ENCODE measurements at regions not wholly inside any gene's neighbourhood (a gene's known extent, or its start where the extent isn't known, plus 50 kb on each side); places are given as distances from the start of the nearest gene placed in this dataset.

DNA sequence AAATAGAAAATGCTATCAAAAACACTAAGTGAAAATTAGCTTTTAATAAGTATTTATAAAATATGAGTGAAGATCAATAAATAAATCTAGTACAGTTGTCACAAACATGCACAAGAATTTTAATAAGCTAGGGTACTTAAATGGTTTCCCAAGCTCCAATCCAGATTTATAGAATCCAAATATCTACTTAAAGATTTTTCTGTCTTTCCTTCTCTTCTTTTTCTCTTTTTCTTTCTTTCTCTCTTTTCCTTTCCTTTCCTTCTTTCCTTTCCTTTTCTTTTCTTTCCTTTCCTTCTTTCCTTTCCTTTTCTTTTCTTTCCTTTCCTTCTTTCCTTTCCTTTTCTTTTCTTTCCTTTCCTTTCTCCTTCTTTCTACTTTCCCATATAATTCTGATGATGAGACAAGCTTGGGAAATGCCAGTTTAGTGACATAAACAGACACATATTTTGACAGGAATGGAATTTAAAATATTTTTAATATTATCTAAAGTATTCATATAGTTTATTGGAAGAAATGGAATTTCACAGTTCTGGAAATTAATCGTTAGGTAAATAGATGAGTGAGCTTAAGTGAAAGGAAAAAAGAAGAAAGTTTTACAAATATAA lies 832.8 kb downstream of the NR2F1-AS1 start:
- DNase-seq (ENCODE audit: low read depth): no peak
- in situ Hi-C loops (cut with HindIII; ENCODE audit: low sequenced_read_pairs): no loop called here
- no peak overlapping the region for H3K4me3 ChIP-seq (ENCODE audit: low read depth, low read length)
- TF ChIP-seq, protein P1, sequence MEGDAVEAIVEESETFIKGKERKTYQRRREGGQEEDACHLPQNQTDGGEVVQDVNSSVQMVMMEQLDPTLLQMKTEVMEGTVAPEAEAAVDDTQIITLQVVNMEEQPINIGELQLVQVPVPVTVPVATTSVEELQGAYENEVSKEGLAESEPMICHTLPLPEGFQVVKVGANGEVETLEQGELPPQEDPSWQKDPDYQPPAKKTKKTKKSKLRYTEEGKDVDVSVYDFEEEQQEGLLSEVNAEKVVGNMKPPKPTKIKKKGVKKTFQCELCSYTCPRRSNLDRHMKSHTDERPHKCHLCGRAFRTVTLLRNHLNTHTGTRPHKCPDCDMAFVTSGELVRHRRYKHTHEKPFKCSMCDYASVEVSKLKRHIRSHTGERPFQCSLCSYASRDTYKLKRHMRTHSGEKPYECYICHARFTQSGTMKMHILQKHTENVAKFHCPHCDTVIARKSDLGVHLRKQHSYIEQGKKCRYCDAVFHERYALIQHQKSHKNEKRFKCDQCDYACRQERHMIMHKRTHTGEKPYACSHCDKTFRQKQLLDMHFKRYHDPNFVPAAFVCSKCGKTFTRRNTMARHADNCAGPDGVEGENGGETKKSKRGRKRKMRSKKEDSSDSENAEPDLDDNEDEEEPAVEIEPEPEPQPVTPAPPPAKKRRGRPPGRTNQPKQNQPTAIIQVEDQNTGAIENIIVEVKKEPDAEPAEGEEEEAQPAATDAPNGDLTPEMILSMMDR (IDR thresholded peaks at IDR 0.05; ENCODE audit: low read depth, low read length, missing control alignments): no peak

DNA sequence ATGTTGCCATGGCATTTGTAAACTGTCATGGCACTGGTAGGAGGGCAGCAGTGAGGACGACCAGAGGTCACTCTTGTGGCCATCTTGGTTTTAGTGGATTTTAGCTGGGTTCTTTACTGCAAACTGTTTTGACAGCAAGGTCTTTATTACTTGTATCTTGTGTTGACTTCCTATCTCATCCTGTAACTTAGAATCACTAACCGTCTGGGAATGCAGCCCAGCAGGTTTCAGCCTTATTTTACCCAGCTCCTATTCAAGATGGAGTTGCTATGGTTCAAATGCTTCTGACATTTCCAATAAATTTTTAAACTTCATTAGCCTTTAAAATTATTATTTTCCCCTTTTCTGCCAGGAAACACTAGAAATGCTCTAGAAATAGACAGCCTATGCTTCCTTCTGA lies 839.1 kb downstream of the NR2F1-AS1 start:
- H3K4me3 ChIP-seq (ENCODE audit: low read depth, low read length): no peak overlapping the region
- TF ChIP-seq, protein P1 (IDR thresholded peaks at IDR 0.05; ENCODE audit: low read depth, low read length, missing control alignments): no peak
- in situ Hi-C loops (cut with HindIII; ENCODE audit: low sequenced_read_pairs): no loop called here
- DNase-seq (ENCODE audit: low read depth): no peak

DNA sequence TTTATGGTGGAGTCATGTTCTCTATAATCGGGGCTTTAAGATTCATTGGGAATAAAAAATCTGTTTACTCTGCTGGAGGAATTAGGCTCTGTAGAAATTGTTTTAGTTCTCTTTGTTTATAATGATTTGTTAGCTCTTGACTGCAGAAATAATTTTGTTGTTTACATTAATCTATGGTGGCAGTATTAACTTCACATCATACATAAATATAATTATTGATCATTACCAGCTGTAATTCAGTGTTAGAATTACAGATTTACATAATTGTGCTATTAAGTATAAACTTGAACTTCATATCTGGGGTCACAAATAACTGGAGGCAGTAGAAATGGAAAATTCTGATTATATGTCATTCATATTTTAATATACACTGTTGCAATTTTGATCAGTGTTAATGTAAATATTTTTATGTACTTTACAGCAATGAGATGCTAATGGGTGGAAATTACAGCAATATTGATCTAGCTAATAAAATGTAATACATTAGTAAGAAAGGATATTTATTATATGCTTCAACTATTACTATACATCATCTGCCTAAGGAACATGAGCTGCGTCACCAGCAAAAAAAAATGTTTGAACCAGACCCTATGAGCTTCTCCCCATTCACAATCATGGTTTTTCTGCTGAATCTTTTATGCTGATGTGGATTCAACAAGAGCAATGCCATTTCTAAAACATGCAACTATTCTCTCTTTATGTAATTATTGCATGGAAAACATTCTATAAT lies 846.6 kb downstream of the NR2F1-AS1 start:
- in situ Hi-C loops (cut with HindIII; ENCODE audit: low sequenced_read_pairs): no loop called here

DNA sequence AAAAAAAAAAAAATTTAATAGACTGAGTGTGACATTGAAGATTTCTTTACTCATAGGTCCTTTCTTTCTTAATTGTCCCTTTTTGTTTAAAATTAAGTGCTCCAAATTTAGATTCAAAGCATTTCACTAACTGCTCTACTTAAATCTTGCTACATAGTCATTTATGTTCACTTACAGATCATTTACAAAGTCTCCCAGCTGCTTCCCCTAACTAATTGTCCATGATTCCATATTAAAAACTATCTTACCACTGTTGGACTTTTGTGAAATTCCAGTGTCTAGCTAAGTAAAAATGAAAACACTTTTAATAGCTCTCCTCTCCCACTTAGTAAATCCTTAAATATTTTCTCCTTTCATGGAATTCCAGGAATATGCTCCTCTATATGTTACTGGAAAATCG lies 850.5 kb downstream of the NR2F1-AS1 start:
- TF ChIP-seq, protein P1 (IDR thresholded peaks at IDR 0.05; ENCODE audit: low read depth, low read length, missing control alignments): no peak
- in situ Hi-C loops (cut with HindIII; ENCODE audit: low sequenced_read_pairs): no loop called here
- no peak for DNase-seq (ENCODE audit: low read depth)

More for the DNA sequence above, 846.6 kb downstream of the NR2F1-AS1 start:
- TF ChIP-seq, protein P1 (IDR thresholded peaks at IDR 0.05; ENCODE audit: low read depth, low read length, missing control alignments): no peak
- H3K4me3 ChIP-seq (ENCODE audit: low read depth, low read length): no peak overlapping the region
- DNase-seq (ENCODE audit: low read depth): no peak

DNA sequence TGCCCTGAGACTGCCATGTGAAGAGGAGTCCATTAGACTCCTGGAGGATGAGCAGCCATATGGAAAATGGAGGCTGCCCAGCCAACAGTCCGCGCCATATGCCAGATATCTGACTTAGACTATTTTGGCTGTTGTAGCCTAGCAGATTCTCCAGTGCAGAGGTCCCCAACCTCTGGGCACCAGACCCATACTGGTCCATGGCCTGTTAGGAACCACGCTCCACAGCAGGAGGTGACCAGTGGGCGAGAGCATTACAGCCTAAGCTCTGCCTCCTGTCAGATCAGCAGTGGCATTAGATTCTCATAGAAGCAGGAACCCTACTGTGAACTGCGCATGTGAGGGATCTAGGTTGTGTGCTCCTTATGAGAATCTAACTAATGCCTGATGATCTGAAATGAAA lies 851.9 kb downstream of the NR2F1-AS1 start:
- H3K4me3 ChIP-seq (ENCODE audit: low read depth, low read length): no peak overlapping the region
- in situ Hi-C loops (cut with HindIII; ENCODE audit: low sequenced_read_pairs): no loop called here
- TF ChIP-seq, protein P1 (IDR thresholded peaks at IDR 0.05; ENCODE audit: low read depth, low read length, missing control alignments): no peak

More for the DNA sequence above, 850.5 kb downstream of the NR2F1-AS1 start:
- H3K4me3 ChIP-seq (ENCODE audit: low read depth, low read length): no peak overlapping the region

DNA sequence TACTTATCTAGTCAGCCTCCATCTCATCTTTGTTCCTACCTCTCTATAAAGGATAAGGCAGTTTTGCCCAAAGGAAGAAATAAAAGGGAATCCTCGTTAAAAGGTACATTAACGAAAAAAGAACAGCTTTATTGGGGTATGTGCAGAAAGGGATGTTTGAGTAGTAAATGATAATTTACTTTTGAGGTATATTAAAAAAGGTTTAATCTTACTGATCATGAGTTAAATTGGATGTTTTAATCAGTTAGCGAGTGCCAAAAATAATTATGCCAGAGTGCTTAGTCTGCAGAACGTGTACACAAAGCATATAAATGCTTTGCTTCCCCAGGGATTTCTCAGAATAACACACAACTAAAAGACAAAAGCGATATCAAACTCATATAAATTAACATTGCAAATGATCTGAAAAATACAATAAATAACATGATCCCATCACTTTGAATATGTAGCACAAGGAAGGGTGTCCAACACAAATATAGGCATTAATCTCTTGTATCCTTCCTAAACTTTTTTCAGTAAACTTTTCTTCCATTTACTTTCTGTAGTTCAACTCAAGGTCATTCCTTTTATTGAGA lies 865.0 kb downstream of the NR2F1-AS1 start:
- H3K4me3 ChIP-seq (ENCODE audit: low read depth, low read length): no peak overlapping the region
- in situ Hi-C loops (cut with HindIII; ENCODE audit: low sequenced_read_pairs): no loop called here
- DNase-seq (ENCODE audit: low read depth): no peak
- TF ChIP-seq, protein P1 (IDR thresholded peaks at IDR 0.05; ENCODE audit: low read depth, low read length, missing control alignments): no peak

More for the DNA sequence above, 851.9 kb downstream of the NR2F1-AS1 start:
- DNase-seq (ENCODE audit: low read depth): no peak

All from astrocyte of the cerebellum (primary cell).